Chondrocyte (in vitro differentiated cells): ENCODE measurements at regions not wholly inside any gene's neighbourhood (a gene's known extent, or its start where the extent isn't known, plus 50 kb on each side); places are given as distances from the start of the nearest gene placed in this dataset.
A peak's percentile ranks its signal among the peaks of the same experiment; 100 is the strongest.
"Not testable (repeated sequence)": the region's sequence is repeated elsewhere in the genome, so short reads cannot be mapped to it uniquely, and the experiment has no call there.

Experiments used
- DNase-seq: peaks from one replicate; pipeline ENCODE4 v3.0.0; 2021; ENCODE audit warnings: mixed read lengths, low spot score
- H3K27ac Mint-ChIP-seq: one replicate; pipeline ENCODE4 v1.8.0; 2021; ENCODE audit warnings: mild to moderate bottlenecking, moderate library complexity, mixed read lengths; ENCODE audit not compliant: unreplicated experiment
- H3K27me3 Mint-ChIP-seq: 2 replicates; pipeline ENCODE4 v1.8.0; 2021; ENCODE audit warnings: low read depth, mixed read lengths
- H3K36me3 Mint-ChIP-seq: 2 replicates; pipeline ENCODE4 v1.8.0; 2021; ENCODE audit warnings: low read depth, mixed read lengths
- H3K4me1 Mint-ChIP-seq: 2 replicates; pipeline ENCODE4 v1.8.0; 2021; ENCODE audit warnings: low read depth, mild to moderate bottlenecking, mixed read lengths
- H3K4me3 Mint-ChIP-seq: one replicate; pipeline ENCODE4 v1.8.0; 2021; ENCODE audit warnings: mild to moderate bottlenecking, moderate library complexity, mixed read lengths; ENCODE audit not compliant: unreplicated experiment
- H3K9me3 Mint-ChIP-seq: 2 replicates; pipeline ENCODE4 v1.8.0; 2021; ENCODE audit warnings: low read depth, mixed read lengths
- TF ChIP-seq, protein P1 (sequence below): fragments of 200-600 bp; sonication (generic); IDR thresholded peaks from 2 replicates; pipeline ENCODE4 v1.5.0; 2021; ENCODE audit warnings: antibody characterized with exemption, mild to moderate bottlenecking, moderate library complexity

DNA sequence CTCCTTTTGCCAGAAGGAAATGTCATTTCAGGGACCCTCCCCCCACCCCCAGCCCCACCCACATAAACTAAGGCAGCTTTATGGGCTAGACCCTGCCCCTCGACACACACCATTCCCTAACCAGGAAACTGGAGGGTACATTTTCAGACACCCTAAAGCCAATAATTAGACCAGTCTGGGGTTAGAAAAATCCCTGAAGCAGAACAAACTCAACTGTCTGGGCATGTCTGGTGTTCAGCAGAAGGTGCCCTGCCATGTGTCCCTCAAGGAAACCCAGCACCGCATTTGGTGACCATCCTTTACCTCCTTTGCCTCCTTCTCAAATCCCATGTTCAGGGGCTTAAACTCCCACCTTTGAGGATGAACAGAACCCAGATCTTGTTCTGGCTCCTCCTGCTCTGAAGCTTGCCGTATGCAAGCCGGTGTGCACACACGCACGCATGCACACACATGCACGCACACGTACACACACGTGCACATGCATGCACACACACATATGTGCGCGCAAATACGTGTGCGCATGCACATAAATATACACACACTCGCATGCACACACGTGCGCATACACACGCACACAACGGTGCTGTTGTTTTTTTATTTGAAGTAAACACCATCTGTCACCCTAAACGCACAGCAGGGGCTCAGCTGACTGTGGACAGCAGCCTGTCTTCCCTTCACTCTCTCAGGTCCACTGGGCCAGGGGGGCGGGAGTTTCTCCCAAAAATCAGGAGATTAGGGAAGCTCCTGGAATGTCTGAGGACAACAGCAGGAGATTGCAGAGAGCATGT, 156.8 kb upstream of the TNRC6C start:
- Mint-ChIP-seq H3K4me3 (no peak overlapping the region), H3K36me3 (no peaks in the 10 kb centered on the region), H3K27ac (no peak overlapping the region), H3K27me3 (peaks cover 40% of the 10 kb centered on the region), H3K4me1 (peaks cover 9% of the 10 kb centered on the region), H3K9me3 (no peaks in the 10 kb centered on the region)
- TF ChIP-seq, protein P1, sequence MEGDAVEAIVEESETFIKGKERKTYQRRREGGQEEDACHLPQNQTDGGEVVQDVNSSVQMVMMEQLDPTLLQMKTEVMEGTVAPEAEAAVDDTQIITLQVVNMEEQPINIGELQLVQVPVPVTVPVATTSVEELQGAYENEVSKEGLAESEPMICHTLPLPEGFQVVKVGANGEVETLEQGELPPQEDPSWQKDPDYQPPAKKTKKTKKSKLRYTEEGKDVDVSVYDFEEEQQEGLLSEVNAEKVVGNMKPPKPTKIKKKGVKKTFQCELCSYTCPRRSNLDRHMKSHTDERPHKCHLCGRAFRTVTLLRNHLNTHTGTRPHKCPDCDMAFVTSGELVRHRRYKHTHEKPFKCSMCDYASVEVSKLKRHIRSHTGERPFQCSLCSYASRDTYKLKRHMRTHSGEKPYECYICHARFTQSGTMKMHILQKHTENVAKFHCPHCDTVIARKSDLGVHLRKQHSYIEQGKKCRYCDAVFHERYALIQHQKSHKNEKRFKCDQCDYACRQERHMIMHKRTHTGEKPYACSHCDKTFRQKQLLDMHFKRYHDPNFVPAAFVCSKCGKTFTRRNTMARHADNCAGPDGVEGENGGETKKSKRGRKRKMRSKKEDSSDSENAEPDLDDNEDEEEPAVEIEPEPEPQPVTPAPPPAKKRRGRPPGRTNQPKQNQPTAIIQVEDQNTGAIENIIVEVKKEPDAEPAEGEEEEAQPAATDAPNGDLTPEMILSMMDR: no peak
- DNase-seq: peak; percentile 36

DNA sequence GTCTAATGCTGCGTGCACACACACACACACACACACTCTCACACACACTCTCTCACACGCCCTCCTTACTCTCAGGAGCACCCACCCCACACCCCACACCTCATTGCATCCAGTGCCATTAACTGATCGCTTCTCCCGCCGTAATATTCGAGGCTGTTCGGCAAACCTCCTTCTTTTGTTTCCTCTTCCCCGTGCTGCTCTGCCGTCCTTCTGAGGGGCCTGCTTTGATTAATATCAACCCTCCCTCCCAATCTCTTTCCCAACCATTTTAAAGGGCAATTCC, 156.2 kb upstream of the TNRC6C start:
- H3K4me3 Mint-ChIP-seq: no peak overlapping the region
- H3K27me3 Mint-ChIP-seq: peaks cover 40% of the 10 kb centered on the region
- no peaks in the 10 kb centered on the region for H3K36me3 Mint-ChIP-seq
- H3K27ac Mint-ChIP-seq: no peak overlapping the region
- no peaks in the 10 kb centered on the region for H3K9me3 Mint-ChIP-seq
- TF ChIP-seq, protein P1: no peak
- no peak for DNase-seq
- H3K4me1 Mint-ChIP-seq: peaks cover 4% of the 10 kb centered on the region

DNA sequence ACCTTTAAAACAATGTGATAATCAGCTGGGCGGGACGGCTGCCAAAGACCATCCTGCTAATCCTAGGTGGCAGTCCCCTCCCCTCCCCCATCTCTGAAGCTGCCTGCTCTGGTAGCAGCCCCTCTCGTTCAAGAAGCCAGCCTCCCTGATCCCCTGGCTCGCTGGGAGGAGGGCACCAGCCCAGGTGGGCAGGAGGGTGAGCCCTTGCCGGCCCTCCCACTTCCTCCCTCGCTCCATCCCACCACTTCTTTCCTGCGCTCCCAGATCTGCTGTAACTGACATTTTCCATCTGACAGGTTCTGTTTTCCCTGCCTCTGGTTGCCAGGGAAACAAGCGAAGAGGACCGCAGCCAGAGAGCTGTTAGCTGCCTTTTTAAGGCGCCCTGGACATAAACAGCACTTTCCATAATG, 155.7 kb upstream of the TNRC6C start:
- H3K9me3 Mint-ChIP-seq: no peaks in the 10 kb centered on the region
- H3K36me3 Mint-ChIP-seq: no peaks in the 10 kb centered on the region
- H3K4me3 Mint-ChIP-seq: no peak overlapping the region
- no peak overlapping the region for H3K27ac Mint-ChIP-seq
- peaks cover 4% of the 10 kb centered on the region for H3K4me1 Mint-ChIP-seq
- TF ChIP-seq, protein P1: no peak
- peaks cover 42% of the 10 kb centered on the region for H3K27me3 Mint-ChIP-seq
- DNase-seq: peak; percentile 43

DNA sequence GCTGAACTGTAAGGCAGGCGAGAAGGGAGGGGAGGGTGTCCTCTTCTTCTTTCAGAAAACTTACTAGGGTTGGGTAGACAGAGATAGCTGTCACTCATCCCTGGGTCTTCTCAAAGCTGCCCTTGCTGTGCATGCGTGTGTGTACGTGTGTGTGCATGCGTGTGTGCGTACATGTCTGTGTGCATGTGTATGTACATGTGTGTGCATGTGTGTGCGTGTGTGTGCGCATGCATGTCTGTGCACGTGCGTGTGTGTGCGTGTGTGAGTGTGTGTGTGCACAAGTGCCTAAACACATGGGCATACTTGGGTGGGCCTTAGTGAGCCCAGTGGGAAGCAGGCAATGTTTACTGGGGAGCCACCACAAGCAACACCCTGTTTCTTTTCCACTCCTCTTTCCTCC, 154.8 kb upstream of the TNRC6C start:
- H3K27ac Mint-ChIP-seq: no peak overlapping the region
- no peaks in the 10 kb centered on the region for H3K9me3 Mint-ChIP-seq
- no peaks in the 10 kb centered on the region for H3K36me3 Mint-ChIP-seq
- DNase-seq: peak; percentile 53
- H3K4me3 Mint-ChIP-seq: no peak overlapping the region
- H3K4me1 Mint-ChIP-seq: peaks cover 4% of the 10 kb centered on the region
- peaks cover 45% of the 10 kb centered on the region for H3K27me3 Mint-ChIP-seq
- TF ChIP-seq, protein P1: no peak

DNA sequence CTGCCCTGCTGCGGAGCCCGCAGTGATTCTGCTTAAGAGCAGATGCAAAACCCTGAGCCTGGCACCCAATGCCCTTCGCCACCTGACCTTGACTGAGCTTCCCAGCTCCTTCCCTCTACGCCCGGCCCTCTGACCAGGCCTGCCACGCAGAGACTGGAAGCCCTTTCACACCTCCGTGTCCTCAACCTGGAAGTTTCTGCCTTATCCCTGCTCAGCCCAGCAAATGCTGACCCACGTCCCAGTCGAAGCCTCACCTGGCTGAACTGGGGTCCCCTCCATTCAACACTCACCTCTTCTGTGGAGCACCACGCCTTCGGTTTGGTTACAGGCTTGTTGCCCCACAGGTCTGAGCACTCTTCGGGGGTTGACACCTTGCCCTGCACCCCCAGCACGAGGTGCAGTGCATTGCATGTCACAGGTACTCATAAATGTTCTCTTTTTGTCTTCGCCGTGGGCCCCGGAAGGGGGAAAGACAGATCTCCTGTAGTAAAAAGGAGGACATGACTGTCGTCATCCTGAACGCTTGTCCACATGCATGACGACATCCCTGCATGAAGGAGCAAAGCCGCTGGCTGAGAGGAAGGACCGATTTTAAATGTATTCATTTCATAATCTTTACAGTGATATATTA, 153.6 kb upstream of the TNRC6C start:
- H3K4me3 Mint-ChIP-seq: no peak overlapping the region

DNA sequence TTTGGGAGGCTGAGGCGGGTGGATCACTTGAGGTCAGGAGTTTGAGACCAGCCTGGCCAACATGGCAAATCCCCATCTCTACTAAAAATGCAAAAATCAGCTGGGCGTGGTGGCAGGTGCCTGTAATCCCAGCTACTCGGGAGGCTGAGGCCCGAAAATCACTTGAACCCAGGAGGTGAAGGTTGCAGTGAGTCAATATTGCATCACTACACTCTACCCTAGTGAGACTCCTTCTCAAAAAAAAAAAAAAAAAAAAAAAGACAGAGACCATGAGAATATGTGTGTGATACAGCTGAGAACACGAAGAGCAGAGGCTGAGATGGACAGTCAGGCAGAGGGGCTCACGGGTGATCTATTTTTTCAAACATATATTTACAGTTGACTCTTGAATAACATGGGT, 152.5 kb upstream of the TNRC6C start:
- H3K36me3 Mint-ChIP-seq: not testable (repeated sequence)
- peaks cover 38% of the 10 kb centered on the region for H3K27me3 Mint-ChIP-seq

More for the DNA sequence above, 153.6 kb upstream of the TNRC6C start:
- Mint-ChIP-seq H3K27me3 (peaks cover 44% of the 10 kb centered on the region), H3K4me1 (peaks cover 4% of the 10 kb centered on the region), H3K27ac (no peak overlapping the region), H3K9me3 (no peaks in the 10 kb centered on the region), H3K36me3 (no peaks in the 10 kb centered on the region)
- peak; percentile 73 for DNase-seq
- TF ChIP-seq, protein P1: no peak

More for the DNA sequence above, 152.5 kb upstream of the TNRC6C start:
- not testable (repeated sequence) for H3K9me3 Mint-ChIP-seq, H3K4me3 Mint-ChIP-seq, H3K27ac Mint-ChIP-seq
- H3K4me1 Mint-ChIP-seq: peaks cover 11% of the 10 kb centered on the region
- peak; percentile 6 for DNase-seq
